Activated CD8-positive, alpha-beta T cell treated with anti-CD3 and anti-CD28 coated beads for 36 hours (primary cell): ENCODE measurements at regions not wholly inside any gene's neighbourhood (a gene's known extent, or its start where the extent isn't known, plus 50 kb on each side); places are given as distances from the start of the nearest gene placed in this dataset.

Source experiments
- ATAC-seq: fragments of 200-7000 bp; cut with Tn5 transposase; one replicate; pipeline ENCODE4 v1.10.0; 2021; ENCODE audit warnings: mild to moderate bottlenecking, moderate library complexity
- CTCF ChIA-PET: fragments of 350-600 bp; sonication (Branson Sonifier 250); formaldehyde crosslinking; loops from one replicate; lab custom pipeline; 2021; ENCODE audit warnings: antibody characterized with exemption; lab: Charles Lee
- POLR2A ChIA-PET: fragments of 350-600 bp; sonication (Branson Sonifier 250); formaldehyde crosslinking; loops from one replicate; lab custom pipeline; 2021; ENCODE audit warnings: antibody characterized with exemption; lab: Charles Lee
- DNase-seq: peaks from one replicate; pipeline ENCODE4 v3.0.0-alpha.2; 2020
- H3K27ac Mint-ChIP-seq: one replicate; pipeline ENCODE4 v1.8.0; 2021; ENCODE audit warnings: mild to moderate bottlenecking, mixed read lengths
- H3K27me3 Mint-ChIP-seq: one replicate; pipeline ENCODE4 v1.8.0; 2021; ENCODE audit warnings: mixed read lengths
- H3K36me3 Mint-ChIP-seq: one replicate; pipeline ENCODE4 v1.8.0; 2021; ENCODE audit warnings: low read depth, mixed read lengths
- H3K4me1 Mint-ChIP-seq: one replicate; pipeline ENCODE4 v1.8.0; 2021; ENCODE audit warnings: low read depth, mixed read lengths
- H3K4me3 Mint-ChIP-seq: one replicate; pipeline ENCODE4 v1.8.0; 2021; ENCODE audit warnings: mild to moderate bottlenecking, moderate library complexity, mixed read lengths
- H3K9me3 Mint-ChIP-seq: one replicate; pipeline ENCODE4 v1.8.0; 2021; ENCODE audit warnings: mixed read lengths
- CTCF ChIP-seq: fragments of 200-600 bp; IDR thresholded peaks from one replicate; pipeline ENCODE4 v1.8.0; 2022; ENCODE audit warnings: antibody characterized with exemption, mild to moderate bottlenecking
- intact Hi-C: fragments of 100-400 bp; cut with micrococcal nuclease; formaldehyde crosslinking; loops from one replicate; pipeline ENCODE4 v1.10.0; 2022

DNA sequence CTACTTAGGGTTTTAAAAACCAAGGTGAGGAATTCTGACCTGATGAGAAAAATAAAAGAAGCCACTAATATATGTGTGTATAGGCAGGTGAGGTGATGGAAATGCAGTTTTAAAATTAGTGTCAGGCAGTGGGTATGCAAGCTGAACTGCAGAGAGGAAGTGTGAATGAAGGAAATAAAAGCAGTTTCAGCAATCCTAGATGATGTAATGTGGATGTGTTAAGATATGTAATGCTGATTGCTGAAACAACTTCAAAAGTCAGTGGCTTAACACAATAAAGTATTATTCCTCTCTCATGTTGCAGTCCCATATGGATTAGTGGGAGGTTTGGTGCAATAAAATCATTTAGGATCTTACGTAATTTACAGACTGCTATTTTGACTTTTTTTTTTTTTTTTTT is 119.9 kb upstream of the ASCC3 start:
- no peak for DNase-seq
- peaks cover 7% of the 10 kb centered on the region for H3K27me3 Mint-ChIP-seq
- CTCF ChIA-PET: interaction anchor here (1.2 kb wide), 1 partner anchor 23 kb away, joined by 4 read pairs; no protein-coding TSS in a partner anchor
- TF ChIP-seq CTCF: no peak
- no peak for ATAC-seq
- no peaks in the 10 kb centered on the region for H3K4me1 Mint-ChIP-seq
- peaks cover 2% of the 10 kb centered on the region for H3K9me3 Mint-ChIP-seq
- intact Hi-C loops: no loop called here
- no peak overlapping the region for H3K27ac Mint-ChIP-seq
- H3K4me3 Mint-ChIP-seq: no peak overlapping the region
- POLR2A ChIA-PET: no interaction called here
- H3K36me3 Mint-ChIP-seq: no peaks in the 10 kb centered on the region

DNA sequence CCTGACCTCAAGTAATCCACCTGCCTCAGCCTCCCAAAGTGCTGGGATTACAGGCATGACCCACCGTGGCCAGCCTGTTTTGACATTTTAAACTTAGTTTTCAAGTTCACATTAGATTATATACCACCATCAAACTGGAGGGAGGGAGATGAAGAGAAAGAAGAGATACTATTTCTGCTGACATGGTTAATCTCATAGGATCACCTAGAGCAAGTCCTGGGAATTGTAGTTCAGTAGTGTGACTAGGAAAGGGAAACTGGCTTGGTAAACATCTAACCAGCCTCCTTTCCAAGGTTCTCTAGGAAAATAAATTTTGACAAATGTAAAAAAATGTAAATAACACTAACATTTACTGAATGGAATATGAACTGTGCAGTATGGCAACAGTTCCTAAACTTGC is 120.5 kb upstream of the ASCC3 start:
- ATAC-seq: no peak
- TF ChIP-seq CTCF: no peak
- Mint-ChIP-seq H3K27ac (no peak overlapping the region), H3K4me1 (no peaks in the 10 kb centered on the region), H3K9me3 (peaks cover 2% of the 10 kb centered on the region), H3K4me3 (no peak overlapping the region), H3K27me3 (peaks cover 7% of the 10 kb centered on the region), H3K36me3 (no peaks in the 10 kb centered on the region)
- intact Hi-C loops: no loop called here
- no peak for DNase-seq
- ChIA-PET CTCF (no interaction called here), POLR2A (no interaction called here)

DNA sequence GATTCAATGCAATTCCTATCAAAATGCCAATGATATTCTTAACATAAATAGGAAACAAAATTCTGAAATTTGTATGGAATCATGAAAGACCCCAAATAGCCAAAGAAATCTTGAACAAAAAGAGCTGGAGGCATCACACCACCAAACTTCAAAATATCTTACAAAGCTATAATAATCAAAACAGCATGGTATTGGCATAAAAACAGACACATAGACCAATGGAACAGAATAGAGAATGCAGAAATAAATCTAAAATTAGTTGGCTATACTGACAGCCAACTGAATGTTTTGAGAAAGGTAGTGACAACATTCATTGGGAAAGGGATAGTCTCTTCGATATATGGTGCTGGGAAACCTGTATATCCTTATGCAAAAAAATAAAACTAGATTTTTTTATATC is 121.9 kb upstream of the ASCC3 start:
- Mint-ChIP-seq H3K36me3 (no peaks in the 10 kb centered on the region), H3K4me1 (no peaks in the 10 kb centered on the region), H3K9me3 (peaks cover 2% of the 10 kb centered on the region), H3K27ac (no peak overlapping the region), H3K27me3 (peaks cover 7% of the 10 kb centered on the region), H3K4me3 (no peak overlapping the region)
- ATAC-seq (no peak), DNase-seq (no peak)
- intact Hi-C loops: no loop called here
- CTCF ChIA-PET: interaction anchor here (0.8 kb wide), 1 partner anchor 18 kb away, joined by 3 read pairs; no protein-coding TSS in a partner anchor
- no peak for TF ChIP-seq CTCF
- POLR2A ChIA-PET: no interaction called here

GRCh38 chr6:101011186-101011585 is 130.1 kb upstream of the ASCC3 start:
- ATAC-seq (peak; percentile 60), DNase-seq (peak; percentile 3)
- Mint-ChIP-seq H3K4me1 (peaks cover 23% of the 10 kb centered on the region), H3K9me3 (no peaks in the 10 kb centered on the region), H3K27me3 (no peaks in the 10 kb centered on the region), H3K27ac (peak overlapping the region; percentile 6), H3K4me3 (no peak overlapping the region), H3K36me3 (no peaks in the 10 kb centered on the region)
- TF ChIP-seq CTCF: no peak
- intact Hi-C loops: no loop called here
- ChIA-PET CTCF (no interaction called here), POLR2A (no interaction called here)

DNA sequence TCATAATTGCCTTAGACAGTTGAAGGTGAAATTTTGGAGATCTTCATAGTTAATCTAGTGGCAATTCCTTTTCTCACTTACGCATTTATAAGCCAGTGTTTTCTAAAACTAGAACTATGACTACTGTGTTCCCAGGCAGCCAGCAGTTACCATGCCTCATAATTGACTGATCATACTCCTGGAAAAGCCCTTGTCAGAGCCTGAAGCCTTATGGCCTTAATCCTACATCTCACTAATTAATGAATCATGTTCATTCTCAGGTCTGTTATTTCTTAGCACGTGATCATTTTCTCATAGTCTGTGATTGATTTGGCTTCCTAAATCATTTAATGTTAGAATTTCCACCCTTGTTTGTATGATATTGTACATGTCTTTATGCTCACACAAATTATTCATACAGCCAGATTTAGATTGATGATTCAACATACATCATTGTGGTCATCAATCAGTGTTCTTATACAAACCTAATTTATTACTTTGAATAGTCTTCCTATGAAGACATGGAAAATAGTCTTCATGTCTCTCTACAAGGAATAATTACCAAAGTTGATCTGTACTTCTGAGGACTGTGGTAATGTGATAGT is 132.6 kb upstream of the ASCC3 start:
- TF ChIP-seq CTCF: no peak
- DNase-seq (no peak), ATAC-seq (no peak)
- H3K27ac Mint-ChIP-seq: no peak overlapping the region
- ChIA-PET CTCF (no interaction called here), POLR2A (no interaction called here)
- intact Hi-C loops: no loop called here
- H3K4me1 Mint-ChIP-seq: peaks cover 23% of the 10 kb centered on the region
- H3K9me3 Mint-ChIP-seq: no peaks in the 10 kb centered on the region
- H3K36me3 Mint-ChIP-seq: no peaks in the 10 kb centered on the region
- no peak overlapping the region for H3K4me3 Mint-ChIP-seq
- H3K27me3 Mint-ChIP-seq: no peaks in the 10 kb centered on the region
